Hematopoietic multipotent progenitor cell treated with erythropoietin and hydrocortisone succinate and interleukin-3 and kit ligand, for 4 days (in vitro differentiated cells): ENCODE measurements at regions not wholly inside any gene's neighbourhood (a gene's known extent, or its start where the extent isn't known, plus 50 kb on each side); places are given as distances from the start of the nearest gene placed in this dataset.

Experiments
- DNase-seq: peaks from one replicate; pipeline ENCODE4 v3.0.0-alpha.2; 2015

DNA sequence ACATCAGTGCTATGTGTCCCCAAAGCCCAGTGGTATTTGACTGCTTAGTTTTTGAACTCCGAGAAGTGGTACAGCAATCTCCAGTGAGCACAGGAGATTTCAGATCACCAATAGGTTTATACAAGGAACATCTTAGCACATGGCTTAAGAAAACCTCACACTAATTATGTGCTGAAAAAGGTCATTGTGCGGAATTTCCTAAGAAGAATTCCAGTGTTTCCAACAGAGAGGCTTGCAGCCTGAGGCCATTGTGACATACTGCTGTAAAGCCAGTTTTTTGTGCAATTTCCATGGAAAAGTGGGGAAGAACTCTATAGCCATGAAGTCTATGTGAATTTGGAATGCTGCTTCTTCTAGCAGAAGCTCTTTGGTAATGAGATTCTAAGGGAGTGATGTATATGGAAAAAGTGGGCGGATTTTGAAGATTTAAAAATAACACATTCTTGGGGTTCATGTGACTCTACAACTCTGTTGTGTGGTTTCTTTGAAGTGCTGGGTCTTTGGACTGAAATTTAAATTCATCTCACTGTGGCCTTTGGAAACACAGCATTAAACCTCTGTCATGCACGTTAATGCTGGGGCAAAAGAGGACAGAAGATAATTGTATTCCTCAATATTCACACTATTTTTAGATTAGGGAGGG lies 110.5 kb upstream of the CD180 start:
- DNase-seq: no peak

DNA sequence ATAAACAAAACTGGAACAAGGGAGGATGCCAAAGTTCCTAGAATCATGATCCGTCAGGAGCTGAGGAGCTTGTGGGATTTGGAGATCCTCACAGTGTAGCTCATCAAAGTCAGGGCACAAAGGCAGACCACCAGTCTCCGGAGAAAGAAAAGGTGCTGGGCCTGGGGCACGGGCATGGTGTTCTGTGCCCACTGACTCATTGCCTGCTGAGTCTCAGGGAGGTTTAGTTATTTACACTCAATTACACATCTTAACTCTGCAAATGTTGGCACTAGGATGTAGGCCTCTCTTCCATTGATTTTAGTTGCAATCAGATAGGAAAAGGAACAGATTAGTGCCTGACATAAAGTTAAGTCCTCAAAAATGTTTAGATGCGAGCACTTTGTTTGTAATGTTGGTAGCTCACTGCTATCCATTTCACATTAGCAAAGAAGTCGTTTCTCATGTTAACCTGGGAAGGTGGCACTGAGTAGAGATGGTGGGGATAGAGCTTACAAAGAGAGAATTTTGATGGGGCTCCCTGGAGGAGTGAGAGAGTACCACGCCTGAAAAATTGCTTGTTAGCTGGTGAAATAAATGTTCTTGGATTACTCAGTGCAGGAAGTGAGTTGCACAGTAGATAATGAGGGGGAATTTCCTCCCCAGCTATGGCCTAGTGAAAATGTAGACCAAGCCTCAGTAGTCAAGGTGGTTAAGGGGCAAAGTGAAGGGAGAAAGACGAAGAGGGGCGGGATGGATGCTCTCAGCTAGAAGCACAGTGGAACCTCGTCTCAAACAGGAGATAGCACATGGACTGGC lies 109.5 kb upstream of the CD180 start:
- peak; percentile 27 for DNase-seq

DNA sequence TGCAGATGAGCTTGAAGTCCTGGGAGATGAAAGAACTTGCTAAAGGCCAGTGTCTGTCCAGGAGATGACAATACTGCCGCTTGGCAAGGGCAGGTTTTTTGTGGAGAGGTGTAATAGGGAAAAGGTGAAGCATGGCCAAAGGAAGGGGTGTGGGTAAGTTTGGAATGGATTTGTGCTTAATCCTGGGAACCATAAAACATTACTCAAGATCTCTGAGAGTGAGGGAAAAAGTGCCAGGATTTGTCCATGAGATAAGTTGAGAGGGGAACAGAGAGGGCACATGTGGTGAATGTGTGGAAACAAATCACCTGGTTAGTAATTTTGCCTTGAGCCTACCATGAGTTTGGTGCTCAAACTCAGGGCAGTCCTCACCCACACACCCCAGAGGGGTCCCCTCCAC lies 108.8 kb upstream of the CD180 start:
- DNase-seq: no peak

DNA sequence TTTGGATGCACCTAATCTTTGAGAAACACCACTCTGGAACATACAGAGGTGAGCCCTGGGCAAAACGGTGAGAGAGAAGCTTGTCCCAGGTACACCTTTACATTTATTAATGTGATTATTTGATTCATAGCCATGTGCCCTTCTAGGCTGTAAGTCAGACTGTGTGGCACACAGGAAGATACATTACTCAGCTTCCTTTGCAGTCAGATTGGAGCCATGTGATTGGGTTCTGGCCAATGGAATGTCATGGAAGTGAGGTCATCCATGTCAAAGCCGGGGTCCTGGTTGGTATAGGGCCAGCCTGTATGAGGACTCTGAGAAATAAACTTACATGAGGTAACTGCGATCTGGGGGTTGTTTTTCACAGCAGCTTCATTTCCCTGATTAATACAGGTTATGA lies 106.8 kb upstream of the CD180 start:
- no peak for DNase-seq

DNA sequence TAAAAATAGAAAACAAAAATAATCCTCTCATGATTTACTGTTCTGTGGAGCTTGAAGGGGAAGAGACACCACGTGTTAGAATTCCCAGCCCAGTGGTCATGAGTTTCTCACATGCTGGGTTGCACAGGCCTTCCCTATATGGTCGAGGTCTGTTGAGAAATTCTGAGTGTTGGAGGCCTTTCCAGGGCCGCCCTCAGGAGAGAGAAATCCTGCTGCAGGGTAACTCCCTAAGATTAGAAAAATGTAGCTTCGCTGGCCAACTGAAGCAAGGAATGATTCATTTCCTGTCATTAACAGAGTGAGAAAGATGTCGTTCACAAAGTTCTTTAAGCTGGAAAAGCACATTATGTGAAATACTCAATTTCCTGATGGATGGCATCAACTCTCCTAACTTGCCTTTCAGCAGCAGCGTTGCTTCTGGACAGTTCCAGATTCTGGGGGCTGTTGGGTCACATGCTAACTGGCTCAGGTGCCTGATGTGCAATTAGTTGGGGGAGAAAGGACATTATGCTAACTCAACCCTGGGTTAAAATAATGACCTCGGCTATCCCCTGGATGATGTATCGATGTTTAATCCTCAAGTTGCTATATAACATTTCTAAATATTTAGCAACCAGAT lies 104.8 kb upstream of the CD180 start:
- peak; percentile 13 for DNase-seq

DNA sequence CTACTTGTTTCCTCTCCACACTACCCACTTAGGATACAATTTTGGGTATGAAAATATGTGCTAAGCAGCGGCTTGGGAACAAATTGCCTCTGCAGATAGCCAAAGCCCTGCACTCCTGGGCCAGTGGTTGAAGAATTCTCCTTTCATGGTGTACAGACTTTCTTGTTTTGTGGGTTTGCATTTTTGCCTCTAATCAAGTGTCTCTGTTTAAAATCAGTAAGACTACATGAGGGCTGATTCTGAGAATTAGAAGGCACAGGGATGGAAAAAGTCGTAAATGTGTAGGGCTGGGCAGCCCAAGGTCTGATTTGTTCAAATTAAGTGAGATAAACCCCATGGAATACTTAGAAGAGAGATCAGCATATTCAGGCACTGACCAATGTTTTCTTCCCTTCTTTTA lies 103.7 kb upstream of the CD180 start:
- peak; percentile 46 for DNase-seq

DNA sequence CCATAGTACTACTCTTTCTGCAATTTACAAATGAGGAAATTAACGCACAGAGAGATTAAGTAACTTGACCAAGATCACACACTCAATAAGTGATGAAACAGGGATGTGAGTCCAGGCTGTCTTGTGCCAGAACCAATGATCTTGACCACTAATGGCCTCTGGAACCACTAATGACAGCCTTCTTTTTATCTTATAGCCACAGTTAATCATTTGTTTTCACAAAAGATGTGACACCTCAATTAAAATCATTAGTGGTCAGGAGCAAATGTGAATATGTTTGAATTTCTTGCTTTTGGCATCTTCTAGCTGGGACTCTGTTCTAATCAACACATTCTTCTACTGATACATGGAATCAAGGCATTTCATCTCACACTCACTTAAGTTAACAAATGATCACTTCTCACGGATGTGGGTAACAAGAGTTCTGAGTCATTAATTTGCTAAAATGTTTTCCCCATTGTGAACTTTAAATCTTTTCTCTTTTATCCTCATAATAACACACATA lies 102.7 kb upstream of the CD180 start:
- no peak for DNase-seq

DNA sequence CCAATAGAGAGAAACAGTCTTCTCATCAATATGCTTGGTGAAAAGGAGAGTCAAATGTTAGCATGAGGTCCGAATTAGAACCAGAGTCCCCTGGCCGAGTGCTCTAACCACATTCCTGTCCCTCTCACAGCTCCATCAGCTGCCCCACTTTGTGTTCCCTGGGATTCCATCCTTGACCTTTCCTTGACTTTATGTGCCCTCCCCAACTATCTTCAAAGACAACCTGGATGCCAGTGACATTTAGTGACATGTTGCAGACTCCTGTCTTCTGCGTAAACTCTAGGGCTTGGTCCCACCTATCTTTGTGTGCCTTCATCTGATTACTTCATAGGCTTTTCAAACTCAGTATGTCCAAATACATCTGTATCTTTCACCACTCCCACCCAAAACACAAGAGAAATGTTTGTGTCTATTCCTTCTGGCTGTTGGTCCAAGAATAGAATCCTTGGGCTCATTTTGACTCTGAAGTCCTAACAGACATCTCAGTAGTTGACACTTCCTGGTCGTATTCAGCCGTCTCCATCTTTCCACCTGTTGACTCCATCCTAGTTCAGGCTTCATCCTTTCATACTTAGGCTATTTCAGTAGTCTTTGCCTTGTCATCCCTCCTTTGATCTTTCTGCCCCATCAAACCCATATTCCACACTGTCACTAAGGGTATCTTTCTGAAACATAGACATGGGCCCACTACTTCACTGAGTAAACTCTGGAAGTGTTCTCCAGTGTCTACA lies 101.4 kb upstream of the CD180 start:
- DNase-seq: no peak

DNA sequence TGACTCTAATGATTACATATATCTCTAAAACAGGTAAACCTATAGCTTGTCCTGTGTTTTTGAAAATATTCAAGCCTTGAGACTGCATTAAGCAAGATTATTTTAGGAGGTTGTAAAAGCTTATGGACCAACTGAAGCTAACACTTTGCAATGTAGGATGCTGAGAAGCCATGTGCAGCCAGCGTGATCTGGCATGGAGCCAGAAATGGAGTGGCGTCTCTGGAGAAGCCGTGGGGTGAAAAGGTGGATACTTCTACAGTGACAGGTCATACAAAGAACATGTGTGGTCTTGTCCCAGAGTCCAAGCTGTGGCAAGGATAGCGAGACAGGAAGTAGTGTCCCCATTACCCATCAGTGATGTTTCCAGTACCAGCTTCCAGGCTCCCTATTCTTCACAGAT lies 100.8 kb upstream of the CD180 start:
- no peak for DNase-seq

DNA sequence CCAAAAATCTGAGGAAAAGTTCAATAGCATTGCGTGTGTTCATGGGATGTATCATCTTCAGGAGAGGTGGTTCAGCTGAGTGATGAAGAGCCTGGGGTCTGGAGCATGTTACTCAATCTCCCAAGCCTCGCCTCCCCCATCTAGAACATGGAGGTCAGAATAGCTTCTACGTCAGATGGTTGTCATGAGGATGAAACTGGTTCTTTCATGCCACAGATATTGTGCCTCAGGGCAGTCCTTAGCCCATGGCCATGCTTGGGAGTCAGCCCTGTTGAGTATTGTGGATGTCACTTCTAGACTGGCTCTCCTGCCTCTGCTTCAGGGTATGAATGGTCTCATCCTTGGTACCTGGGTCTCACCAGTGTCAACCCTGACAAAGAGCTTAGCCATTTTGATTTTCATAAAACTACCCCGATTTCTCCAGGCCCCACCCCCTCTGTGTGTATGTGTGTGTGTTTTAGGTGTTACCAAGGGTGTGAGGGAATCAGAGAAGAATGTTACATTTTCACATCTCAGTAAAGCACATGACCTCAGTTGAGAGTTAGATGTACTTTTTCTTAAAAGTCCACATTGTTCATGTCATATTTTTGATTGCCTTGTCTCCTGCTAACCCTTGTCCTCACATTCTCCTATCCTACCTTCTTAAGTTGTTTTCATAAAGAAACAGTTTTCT lies 97.8 kb upstream of the CD180 start:
- DNase-seq: no peak

DNA sequence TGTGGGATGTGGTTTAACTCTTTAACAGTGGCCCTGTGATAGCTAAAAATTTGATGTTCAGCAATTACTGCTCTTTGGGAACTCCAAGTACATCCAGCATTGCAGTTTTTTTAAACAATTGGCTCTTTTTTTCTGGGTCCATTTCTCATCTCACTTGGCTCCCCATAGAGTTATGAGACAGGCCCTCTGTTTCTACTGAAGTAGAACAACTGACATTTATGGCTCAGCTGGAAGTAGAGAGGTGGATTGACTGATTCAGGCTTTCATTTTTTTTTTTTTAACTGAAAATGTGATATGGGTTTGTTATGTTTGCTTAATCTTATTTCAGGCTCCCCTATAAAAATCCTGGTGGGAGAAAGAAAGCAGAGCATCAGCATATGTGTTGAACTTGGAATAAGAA lies 96.6 kb upstream of the CD180 start:
- no peak for DNase-seq

DNA sequence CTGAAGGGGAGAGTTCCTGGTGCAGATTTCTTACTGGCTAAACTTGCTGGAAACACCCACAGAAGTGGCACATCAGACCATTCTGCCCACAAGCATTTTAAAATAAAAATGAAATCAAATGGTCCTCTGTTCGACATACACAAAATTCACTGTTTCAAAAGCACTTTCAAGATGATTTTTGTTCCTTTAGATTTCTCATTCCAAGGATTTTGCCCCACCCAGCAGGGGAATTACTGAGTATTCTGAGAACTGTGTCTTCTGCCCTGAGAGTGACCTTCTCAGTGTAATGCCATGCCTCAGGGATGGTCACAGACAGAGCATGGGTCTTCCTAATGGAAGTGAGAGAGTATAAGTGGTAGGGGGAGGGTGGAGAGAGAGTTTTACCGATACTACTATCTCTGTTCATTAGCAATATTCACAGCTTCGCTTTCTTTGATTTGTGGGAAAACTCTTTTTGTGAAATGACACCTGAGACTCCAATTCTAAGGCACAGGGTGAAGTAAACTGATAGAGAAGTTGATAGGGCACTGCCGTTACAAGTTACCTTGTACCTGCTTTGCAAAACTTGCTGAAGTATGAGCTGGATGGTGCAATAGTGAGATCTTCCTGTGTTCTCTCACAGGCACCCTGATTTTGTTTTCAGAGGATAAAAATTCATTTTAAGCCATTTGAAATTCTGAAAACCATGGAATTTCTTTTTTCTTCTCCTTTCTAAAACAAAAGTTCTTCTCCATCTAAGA lies 95.8 kb upstream of the CD180 start:
- no peak for DNase-seq

DNA sequence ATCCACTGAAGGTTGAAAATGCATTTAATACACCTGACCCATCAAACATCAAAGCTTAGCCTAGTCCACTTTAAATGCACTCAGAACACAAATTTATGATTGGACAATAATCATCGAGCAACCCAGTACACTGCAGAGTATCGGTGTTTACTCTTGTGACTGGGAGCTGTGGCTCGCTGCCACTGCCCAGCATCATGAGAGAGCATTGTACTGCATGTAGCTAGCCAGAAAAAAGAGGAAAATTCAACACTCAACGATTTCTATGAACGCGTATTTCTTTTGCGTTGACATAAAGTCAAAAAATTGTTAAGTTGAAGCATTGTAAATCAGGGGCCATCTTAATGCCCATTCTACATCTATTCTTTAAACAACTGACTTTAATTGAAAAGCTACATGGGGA lies 95.1 kb upstream of the CD180 start:
- DNase-seq: no peak

DNA sequence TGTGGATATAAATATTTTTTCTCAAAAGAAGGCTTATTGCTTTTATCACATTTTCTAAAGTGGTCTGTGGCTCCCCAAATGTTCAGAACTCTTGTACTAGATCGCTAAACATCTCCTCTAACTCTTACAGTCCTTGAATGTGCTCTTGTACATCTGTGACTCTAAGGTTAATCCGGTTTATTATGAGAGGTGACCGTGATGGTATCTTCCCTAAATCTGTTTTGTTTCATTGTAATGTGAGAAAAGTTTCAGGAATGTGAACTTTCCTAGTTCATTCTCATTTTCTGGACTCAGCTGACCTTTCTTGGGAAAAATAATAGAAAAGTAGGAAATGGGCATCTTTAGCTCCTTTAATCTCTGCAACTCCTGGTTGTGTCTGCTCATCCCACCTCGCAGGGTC lies 94.5 kb upstream of the CD180 start:
- DNase-seq: no peak

DNA sequence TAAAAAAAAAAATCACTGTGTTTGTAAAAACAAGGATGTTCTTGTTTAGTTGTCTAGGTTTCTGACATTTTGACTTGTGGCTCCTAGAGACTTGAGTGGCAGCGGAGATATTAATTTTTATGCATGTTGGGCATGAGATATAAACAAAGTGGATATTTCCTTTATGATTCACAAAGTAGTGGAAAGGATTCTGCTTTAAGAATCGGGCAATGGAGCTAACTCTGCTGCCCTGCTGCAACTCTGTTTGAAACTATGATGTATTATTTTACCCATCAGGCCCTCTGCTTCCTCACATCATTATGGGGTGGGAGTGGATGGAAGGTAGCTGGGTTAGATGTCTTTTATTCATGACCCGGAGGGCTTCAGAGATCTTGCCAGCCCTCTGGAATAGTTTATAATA lies 94.1 kb upstream of the CD180 start:
- DNase-seq: no peak

DNA sequence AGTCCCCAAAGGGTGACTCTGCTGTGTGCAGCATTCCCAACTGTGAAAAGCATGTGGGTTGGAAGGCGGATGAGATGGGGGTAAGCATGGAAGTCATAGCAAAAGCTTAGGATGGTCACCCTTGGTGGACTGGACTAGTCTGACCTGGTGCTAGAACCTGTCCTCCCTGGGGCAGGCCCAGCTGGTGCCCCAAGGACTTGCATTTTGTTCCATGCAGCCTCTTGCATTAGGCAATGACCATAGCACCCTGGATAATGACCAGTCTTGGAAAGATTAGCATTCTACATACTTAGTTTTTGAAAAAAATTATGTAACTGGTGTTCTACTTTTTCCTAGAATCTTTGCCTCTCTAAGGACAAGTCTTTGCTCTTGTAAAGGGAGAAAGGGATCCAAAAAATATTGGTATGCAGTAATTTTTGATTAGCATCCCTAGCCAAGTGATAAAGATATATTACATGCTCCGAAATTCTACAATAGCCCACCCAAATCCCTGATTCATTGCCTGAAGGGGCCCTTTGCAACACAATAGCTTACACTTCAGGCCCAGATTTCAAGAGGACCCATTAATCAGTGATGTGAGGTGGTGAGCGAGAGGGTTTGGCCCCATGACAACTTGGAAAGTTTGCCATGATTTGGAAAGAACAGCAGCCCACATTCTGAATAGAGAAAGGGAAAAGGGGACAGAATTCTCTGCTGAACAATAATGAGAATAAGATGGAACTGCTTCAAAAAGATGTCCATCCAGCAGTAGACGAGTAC lies 93.3 kb upstream of the CD180 start:
- no peak for DNase-seq

DNA sequence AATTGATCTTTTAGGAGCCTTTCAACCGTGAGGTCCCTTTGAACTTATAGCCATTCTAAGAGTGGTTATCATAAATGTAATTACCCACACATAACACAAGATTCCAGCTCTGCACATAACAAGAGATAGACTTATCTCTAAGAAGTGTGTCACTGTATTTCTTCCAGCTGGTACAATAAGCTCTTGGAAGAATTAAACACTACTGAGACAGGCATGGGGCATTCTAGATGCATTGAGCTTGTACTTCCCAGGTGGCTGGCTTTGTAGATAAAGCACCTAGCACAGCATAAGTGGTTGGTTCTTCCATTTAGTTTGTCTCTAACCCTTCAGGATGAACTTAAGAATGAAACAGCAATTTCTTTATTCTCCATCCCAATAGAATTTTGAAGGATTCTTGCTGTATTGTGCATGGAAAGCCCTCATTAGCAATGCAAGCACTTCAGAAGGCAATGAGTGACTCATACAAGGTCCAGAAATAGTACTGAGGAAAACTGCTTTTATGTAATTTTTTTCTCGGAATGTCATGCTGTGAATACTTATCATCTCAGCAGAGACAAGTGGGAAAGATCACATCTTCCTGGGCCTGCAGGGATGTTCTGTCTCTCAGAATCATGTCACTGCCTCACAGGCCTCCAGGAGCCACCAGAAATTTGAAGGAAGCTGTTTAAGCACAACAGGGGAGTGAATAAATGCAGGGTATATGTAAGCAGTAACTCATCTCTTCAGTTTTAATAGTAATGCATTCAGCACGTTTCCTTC lies 91.1 kb upstream of the CD180 start:
- no peak for DNase-seq

DNA sequence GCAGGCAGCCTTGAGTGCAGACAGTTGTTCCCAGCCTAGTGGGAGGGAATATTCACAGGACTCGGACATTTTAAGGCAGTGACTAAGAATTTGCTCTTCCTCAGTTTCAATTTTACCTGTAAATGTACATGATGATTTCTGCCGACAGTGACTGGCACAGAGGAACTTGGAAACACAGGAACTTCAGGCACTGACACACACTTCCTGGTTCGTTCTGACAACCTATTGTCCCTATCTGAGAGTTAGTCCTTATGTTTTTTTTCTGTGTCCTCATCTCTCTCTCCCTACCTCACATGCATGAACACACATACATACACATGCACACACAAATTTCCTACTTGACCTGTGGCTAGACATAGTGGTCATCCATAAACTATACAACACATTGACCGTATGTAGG lies 89.4 kb upstream of the CD180 start:
- DNase-seq: no peak

DNA sequence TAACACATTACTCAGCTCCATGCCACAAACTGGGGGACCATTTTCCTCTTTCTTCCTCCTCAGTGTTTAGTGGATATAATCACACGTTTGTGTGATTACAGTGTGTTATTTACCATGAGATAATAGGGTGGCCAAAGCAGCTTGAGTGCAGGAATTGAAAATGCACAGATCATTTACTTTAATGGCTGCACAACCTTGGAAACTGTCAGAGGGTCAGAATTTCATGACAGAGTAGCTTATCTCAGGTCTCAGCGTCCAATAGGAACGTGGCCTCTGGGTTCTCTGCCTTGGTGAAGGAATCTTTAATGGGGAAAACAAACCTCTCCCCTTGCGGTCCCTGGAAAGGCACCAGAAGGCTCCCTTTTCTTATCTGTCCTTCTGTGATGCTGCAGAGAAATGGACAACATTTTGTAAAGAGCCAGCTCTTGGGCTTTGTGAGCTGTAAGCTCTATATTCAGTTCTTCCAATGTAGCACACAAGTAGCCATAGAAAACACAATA lies 87.4 kb upstream of the CD180 start:
- no peak for DNase-seq

DNA sequence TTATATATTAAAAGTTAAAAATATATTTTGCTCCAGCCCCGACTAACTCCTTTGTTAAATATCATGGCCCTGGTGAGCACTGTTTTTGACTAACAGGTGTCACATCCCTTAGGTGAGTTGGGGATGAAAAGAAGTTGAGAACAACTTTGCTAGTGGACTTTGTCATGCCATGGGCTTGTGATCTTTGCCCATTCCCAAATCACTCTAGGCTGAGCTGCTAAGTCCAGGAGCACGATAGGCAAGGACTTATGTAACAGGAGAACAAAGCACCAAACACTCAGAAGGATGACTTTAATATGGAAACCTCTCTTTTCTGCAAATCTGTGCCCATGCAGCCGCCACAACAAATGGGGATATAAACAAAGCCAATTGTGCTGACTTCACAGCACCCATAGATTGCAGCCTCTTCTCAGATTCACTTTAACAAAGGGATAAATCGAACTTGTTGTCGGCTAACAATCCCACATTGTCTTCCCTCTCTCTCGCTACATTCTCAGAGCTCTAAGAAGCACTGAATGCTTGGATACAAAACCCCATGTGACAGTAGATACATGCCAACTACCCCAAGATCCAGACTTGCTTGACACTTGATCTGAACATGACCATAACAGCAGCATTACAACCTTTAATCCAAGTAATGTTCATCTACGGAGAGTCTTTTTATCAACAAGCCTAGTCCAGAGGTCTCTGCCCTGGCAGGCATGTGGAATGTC lies 86.8 kb upstream of the CD180 start:
- DNase-seq: no peak
